C4-2B (cell line): ENCODE measurements at regions not wholly inside any gene's neighbourhood (a gene's known extent, or its start where the extent isn't known, plus 50 kb on each side); places are given as distances from the start of the nearest gene placed in this dataset.

ENCODE experiments used
- H3K27ac ChIP-seq: fragments of 450-650 bp; 2 replicates; pipeline ENCODE4 v1.5.1; 2017
- ZFX ChIP-seq: fragments of 450-650 bp; IDR thresholded peaks from 2 replicates; pipeline ENCODE4 v1.6.1; 2017
- TF ChIP-seq, protein P1 (sequence below): fragments of 450-650 bp; conservative IDR thresholded peaks from 2 replicates; pipeline ENCODE4 v1.5.1; 2017; ENCODE audit warnings: mild to moderate bottlenecking

DNA sequence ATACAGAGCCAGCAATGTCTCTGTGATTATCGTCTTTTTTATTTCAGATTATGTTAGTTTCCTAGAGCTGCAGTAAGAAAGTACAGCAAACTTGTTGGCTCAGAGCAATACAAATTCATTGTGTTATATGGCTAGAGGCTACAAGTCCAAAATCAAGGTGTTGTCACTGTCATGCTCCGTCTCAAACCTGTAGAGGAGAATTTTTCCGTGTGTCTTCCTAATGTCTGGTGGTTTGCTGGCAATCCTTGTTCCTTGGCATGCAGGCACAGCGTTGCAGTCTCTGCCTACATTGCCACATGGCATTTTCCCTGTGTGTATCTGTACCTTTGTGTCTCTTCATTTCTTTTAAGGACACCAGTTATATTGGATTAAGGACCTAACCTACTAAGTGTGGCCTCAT, 244.4 kb downstream of the LRRIQ3 start:
- no peak overlapping the region for H3K27ac ChIP-seq
- TF ChIP-seq ZFX: no peak
- TF ChIP-seq, protein P1, sequence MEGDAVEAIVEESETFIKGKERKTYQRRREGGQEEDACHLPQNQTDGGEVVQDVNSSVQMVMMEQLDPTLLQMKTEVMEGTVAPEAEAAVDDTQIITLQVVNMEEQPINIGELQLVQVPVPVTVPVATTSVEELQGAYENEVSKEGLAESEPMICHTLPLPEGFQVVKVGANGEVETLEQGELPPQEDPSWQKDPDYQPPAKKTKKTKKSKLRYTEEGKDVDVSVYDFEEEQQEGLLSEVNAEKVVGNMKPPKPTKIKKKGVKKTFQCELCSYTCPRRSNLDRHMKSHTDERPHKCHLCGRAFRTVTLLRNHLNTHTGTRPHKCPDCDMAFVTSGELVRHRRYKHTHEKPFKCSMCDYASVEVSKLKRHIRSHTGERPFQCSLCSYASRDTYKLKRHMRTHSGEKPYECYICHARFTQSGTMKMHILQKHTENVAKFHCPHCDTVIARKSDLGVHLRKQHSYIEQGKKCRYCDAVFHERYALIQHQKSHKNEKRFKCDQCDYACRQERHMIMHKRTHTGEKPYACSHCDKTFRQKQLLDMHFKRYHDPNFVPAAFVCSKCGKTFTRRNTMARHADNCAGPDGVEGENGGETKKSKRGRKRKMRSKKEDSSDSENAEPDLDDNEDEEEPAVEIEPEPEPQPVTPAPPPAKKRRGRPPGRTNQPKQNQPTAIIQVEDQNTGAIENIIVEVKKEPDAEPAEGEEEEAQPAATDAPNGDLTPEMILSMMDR: no peak

DNA sequence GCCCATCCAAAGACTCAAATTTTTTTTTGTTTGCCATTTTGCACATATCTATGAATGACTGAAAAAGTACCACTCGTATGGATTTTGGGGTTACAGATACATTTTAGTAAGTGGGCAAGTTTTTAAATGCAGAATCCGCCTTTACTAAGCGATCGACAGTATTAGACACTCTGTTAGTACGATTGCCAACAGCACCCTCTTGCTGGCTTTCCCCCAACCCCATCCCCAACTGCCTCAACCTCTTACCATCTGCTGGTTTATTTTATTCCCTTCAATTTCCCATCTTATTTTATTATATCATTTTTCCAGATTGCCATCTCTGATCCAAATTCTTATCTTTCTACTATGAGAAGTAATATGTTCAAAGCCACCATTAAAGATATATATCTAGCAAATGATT, 244.8 kb downstream of the LRRIQ3 start:
- no peak overlapping the region for H3K27ac ChIP-seq
- TF ChIP-seq ZFX: no peak
- TF ChIP-seq, protein P1: no peak

DNA sequence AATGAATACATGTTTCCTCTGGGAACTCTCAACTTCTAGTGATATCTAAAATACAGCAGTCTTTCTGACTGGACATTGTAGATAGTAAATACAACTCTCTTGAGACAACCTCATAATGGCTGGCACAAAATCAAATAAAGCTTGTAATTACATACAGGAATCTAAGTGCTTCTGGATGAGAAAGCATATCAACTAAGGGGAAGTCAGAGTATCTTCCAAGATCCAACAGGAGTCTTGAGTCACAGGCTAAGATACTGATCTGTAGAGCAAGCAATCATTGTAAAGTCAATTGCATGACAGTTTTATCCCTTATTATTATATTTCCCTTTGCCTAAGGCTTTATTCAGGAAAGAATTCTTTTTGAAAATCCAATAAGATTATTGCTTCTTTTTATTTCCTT, 249.9 kb downstream of the LRRIQ3 start:
- H3K27ac ChIP-seq: no peak overlapping the region
- no peak for TF ChIP-seq ZFX
- TF ChIP-seq, protein P1: no peak

DNA sequence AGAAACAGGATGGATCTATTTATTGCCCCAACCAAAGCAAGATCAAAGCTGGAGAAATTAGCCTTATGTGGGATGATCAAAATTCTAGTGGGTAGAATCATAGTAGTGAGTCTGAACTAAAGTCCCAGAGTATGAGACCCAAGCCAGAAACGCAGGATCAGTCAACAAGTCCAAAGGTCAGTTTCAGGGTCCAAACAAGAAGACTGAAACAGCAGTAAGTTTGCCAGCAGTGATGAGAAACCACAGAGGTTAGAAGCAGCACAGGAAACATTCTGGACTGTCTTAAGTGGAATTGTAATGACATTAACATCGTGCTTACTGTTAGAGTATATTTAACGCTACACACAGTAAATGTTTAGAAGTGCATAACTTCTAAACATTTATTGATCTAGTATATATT, 251.0 kb downstream of the LRRIQ3 start:
- no peak for TF ChIP-seq ZFX
- TF ChIP-seq, protein P1: no peak

DNA sequence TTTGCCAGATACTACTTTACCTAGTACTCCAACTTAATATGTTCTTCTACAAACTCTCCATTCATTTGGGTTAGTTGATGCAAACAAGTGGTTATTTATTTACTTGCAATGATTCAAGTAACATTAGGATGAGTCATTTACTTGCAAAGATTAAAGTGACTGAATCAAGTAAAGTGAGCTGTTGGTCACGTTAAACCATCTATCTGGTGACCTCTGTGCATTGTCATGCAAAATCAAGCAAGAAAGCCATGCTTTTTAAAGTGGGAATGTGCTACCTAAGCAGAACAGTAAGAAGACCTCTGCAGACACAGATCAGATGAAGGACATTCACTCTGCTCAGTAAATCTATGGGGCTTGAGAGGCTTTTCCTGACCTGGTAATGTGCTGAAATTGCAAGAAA, 254.7 kb downstream of the LRRIQ3 start:
- TF ChIP-seq, protein P1: no peak
- TF ChIP-seq ZFX: no peak
- no peak overlapping the region for H3K27ac ChIP-seq

More for the DNA sequence above, 251.0 kb downstream of the LRRIQ3 start:
- no peak overlapping the region for H3K27ac ChIP-seq

DNA sequence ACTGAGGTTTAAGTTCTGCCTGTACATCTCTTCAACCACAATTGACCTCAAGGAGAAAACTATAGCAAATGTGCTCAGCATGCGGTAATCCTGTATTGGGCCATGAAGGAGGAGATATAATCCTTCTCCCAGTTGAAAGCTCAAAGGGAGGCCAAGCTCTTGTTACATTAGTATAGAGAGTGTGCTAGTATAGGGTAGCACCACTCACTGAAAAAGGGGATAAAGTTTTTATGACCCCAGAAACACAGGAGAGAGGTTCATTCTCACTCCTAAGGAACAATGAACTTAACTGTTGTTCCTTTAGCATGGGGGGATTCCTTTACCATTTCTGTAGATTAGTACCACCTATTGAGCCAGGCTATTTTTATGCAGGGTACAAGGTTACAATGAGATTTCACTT, 267.7 kb downstream of the LRRIQ3 start:
- TF ChIP-seq, protein P1: no peak
- TF ChIP-seq ZFX: no peak
- no peak overlapping the region for H3K27ac ChIP-seq

DNA sequence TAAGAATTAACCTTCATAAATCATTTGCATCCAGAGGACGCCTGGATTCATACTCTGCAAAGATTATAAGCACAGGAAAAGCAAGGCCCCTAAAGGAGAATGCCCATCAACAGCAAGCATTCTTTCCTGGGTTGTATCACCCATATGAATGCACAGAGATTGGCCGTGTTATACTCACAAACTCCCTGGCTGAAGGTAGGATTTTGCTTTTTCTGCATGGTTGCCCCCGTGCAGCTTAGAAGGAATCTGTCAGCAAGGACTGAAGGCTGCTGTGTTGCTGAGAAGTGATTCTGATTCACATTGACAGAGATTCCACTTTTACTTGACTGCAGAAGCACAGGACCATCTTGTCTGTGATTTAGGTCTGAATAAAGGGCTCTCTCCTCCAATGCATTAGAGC, 283.0 kb downstream of the LRRIQ3 start:
- TF ChIP-seq, protein P1: no peak
- no peak for TF ChIP-seq ZFX
- no peak overlapping the region for H3K27ac ChIP-seq
